ENCODE measurements at regions not wholly inside any gene's neighbourhood (a gene's known extent, or its start where the extent isn't known, plus 50 kb on each side); places are given as distances from the start of the nearest gene placed in this dataset.

- TF ChIP-seq POLR2A (IDR thresholded peaks at IDR 0.05), result no peak
- no peak for TF ChIP-seq POLR2AphosphoS5 (IDR thresholded peaks at IDR 0.05)
- TF ChIP-seq CTCF (IDR thresholded peaks at IDR 0.05), result no peak
- TF ChIP-seq EP300 (IDR thresholded peaks at IDR 0.05), result no peak
These were observed 245.8 kb upstream of the CDH5 start for GRCh38 chr16:66120656-66121055.
